ENCODE measurements at regions not wholly inside any gene's neighbourhood (a gene's known extent, or its start where the extent isn't known, plus 50 kb on each side); places are given as distances from the start of the nearest gene placed in this dataset.

DNA sequence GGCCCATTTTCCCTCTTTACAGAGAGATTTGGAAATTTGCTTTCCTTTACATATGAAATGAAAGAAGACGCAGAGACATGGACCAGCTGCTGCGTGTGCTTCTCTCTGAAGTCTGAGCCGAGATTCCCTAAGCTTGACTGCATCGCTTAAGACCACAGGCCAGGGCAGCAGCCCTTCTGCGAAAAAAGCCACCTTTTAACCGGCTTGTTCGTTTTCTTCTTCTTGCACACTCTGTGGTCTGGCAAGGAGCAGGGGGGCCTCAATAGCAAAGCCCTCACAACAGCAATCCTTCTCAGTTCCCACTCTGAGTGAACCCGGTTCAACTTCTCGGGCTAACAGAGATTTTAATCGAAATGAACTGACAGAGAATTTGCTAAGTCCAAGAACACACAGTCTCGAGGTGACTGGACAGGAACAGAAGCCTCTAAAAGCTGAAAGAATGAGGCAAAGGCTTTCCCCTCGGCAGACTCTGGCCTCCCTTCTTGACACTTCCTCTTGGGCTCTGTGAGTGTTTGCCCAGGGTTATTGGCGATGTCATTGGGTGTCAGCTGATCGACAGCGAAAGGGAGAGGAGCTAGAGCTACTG lies 512.9 kb upstream of the KLF4 start:
- peak overlapping the region; percentile 61 for H3K9ac ChIP-seq (ENCODE audit: low read length)
- no peak overlapping the region for H2BK12ac ChIP-seq (ENCODE audit: low read length in 2 of 2)
- no peak overlapping the region for H2BK5ac ChIP-seq (ENCODE audit: low read depth, low read length, poor library complexity, severe bottlenecking)
- H2BK120ac ChIP-seq (ENCODE audit: low read depth, low read length): no peak overlapping the region
- H3K4me1 ChIP-seq (ENCODE audit: control insufficient read depth, insufficient read depth, low read depth, low read length): no peaks in the 10 kb centered on the region
- H3K23ac ChIP-seq (ENCODE audit: low read length in 2 of 2): no peak overlapping the region
- 94% methylated on average over 15 of the region's 15 CpGs for WGBS
- no peak overlapping the region for H3K4me3 ChIP-seq (ENCODE audit: insufficient read depth in 1 of 2, low read depth in 1 of 2, low read length in 2 of 2)
- no peak overlapping the region for H2AK5ac ChIP-seq (ENCODE audit: low read length, severe bottlenecking)
- H2BK15ac ChIP-seq (ENCODE audit: low read depth, poor library complexity, severe bottlenecking): no peak overlapping the region
- no peaks in the 10 kb centered on the region for H3K79me1 ChIP-seq (replicated peaks; ENCODE audit: low read length, poor library complexity, severe bottlenecking)
- no peak overlapping the region for H3K14ac ChIP-seq (ENCODE audit: low read length in 2 of 2)
- no peak overlapping the region for H4K8ac ChIP-seq (ENCODE audit: low read length)
- H3K27ac ChIP-seq (ENCODE audit: low read length, poor library complexity, severe bottlenecking): no peak overlapping the region
- peaks cover 0 to 5% of the 10 kb centered on the region in 2 experiments for H3K27me3 ChIP-seq (ENCODE audit: control insufficient read depth in 1 of 2, insufficient read depth in 1 of 2, low read length in 2 of 2)
- H3K4ac ChIP-seq (ENCODE audit: low read depth in 1 of 2, low read length in 2 of 2): peak overlapping the region in 1 of 2 experiments; percentile 10
- H3K18ac ChIP-seq (ENCODE audit: low read depth in 1 of 2, low read length in 2 of 2): no peak overlapping the region
- no peak for DNase-seq
- H3K36me3 ChIP-seq (ENCODE audit: control insufficient read depth in 1 of 2, insufficient read depth in 2 of 2, low read depth in 1 of 2, low read length in 2 of 2): no peaks in the 10 kb centered on the region
- H4K91ac ChIP-seq (ENCODE audit: low read length): no peak overlapping the region
- H3K4me2 ChIP-seq (ENCODE audit: low read length, poor library complexity, severe bottlenecking): no peak overlapping the region
- H2AFZ ChIP-seq (ENCODE audit: low read depth, low read length): no peak overlapping the region
- H3K9me3 ChIP-seq (ENCODE audit: control insufficient read depth, low read length): no peaks in the 10 kb centered on the region

DNA sequence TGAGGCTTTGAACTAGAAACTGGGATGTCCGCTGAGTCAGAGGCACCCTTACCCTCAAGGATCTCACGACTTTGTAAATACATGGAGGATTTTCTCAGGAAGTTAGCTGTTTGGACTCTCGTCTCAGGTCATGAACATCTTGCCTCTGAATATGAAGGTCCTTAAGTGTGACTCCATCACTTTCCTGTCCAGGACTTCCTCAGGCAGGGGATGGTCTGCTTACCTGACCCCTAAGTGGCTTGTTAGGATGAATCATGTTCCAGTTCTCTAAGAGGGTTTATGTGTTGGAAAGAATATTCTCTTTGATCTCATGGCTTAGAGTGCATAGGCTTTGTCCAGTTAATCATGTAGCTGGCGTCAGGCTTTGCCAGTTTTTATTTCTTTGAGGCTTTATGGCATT lies 511.7 kb upstream of the KLF4 start:
- H3K14ac ChIP-seq (ENCODE audit: low read length in 2 of 2): no peak overlapping the region
- no peak overlapping the region for H2AFZ ChIP-seq (ENCODE audit: low read depth, low read length)
- H2BK5ac ChIP-seq (ENCODE audit: low read depth, low read length, poor library complexity, severe bottlenecking): no peak overlapping the region
- H3K9me3 ChIP-seq (ENCODE audit: control insufficient read depth, low read length): no peaks in the 10 kb centered on the region
- no peak overlapping the region for H2BK15ac ChIP-seq (ENCODE audit: low read depth, poor library complexity, severe bottlenecking)
- H4K91ac ChIP-seq (ENCODE audit: low read length): no peak overlapping the region
- H3K79me1 ChIP-seq (replicated peaks; ENCODE audit: low read length, poor library complexity, severe bottlenecking): no peaks in the 10 kb centered on the region
- H4K8ac ChIP-seq (ENCODE audit: low read length): no peak overlapping the region
- no peak overlapping the region for H3K27ac ChIP-seq (ENCODE audit: low read length, poor library complexity, severe bottlenecking)
- no peak overlapping the region for H2BK12ac ChIP-seq (ENCODE audit: low read length in 2 of 2)
- H2BK120ac ChIP-seq (ENCODE audit: low read depth, low read length): no peak overlapping the region
- DNase-seq: peak; percentile 46
- no peak overlapping the region for H3K4me2 ChIP-seq (ENCODE audit: low read length, poor library complexity, severe bottlenecking)
- H3K4ac ChIP-seq (ENCODE audit: low read depth in 1 of 2, low read length in 2 of 2): no peak overlapping the region
- H3K27me3 ChIP-seq (ENCODE audit: control insufficient read depth in 1 of 2, insufficient read depth in 1 of 2, low read length in 2 of 2): peaks cover 0 to 5% of the 10 kb centered on the region in 2 experiments
- no peak overlapping the region for H3K23ac ChIP-seq (ENCODE audit: low read length in 2 of 2)
- H3K4me3 ChIP-seq (ENCODE audit: insufficient read depth in 1 of 2, low read depth in 1 of 2, low read length in 2 of 2): no peak overlapping the region
- H3K36me3 ChIP-seq (ENCODE audit: control insufficient read depth in 1 of 2, insufficient read depth in 2 of 2, low read depth in 1 of 2, low read length in 2 of 2): no peaks in the 10 kb centered on the region
- no peak overlapping the region for H3K18ac ChIP-seq (ENCODE audit: low read depth in 1 of 2, low read length in 2 of 2)
- no peaks in the 10 kb centered on the region for H3K4me1 ChIP-seq (ENCODE audit: control insufficient read depth, insufficient read depth, low read depth, low read length)
- 42% methylated on average over 4 of the region's 4 CpGs for WGBS
- H3K9ac ChIP-seq (ENCODE audit: low read length): no peak overlapping the region
- H2AK5ac ChIP-seq (ENCODE audit: low read length, severe bottlenecking): no peak overlapping the region

GRCh38 chr9:107999890-108000289 lies 510.3 kb upstream of the KLF4 start:
- Histone ChIP-seq H3K9ac (ENCODE audit: low read length) (no peak overlapping the region), H4K8ac (ENCODE audit: low read length) (no peak overlapping the region), H3K27me3 (ENCODE audit: control insufficient read depth in 1 of 2, insufficient read depth in 1 of 2, low read length in 2 of 2) (peaks cover 0 to 5% of the 10 kb centered on the region in 2 experiments), H3K9me3 (ENCODE audit: control insufficient read depth, low read length) (no peaks in the 10 kb centered on the region), H2BK120ac (ENCODE audit: low read depth, low read length) (no peak overlapping the region), H3K23ac (ENCODE audit: low read length in 2 of 2) (no peak overlapping the region), H3K4ac (ENCODE audit: low read depth in 1 of 2, low read length in 2 of 2) (no peak overlapping the region), H3K4me2 (ENCODE audit: low read length, poor library complexity, severe bottlenecking) (no peak overlapping the region), H3K36me3 (ENCODE audit: control insufficient read depth in 1 of 2, insufficient read depth in 2 of 2, low read depth in 1 of 2, low read length in 2 of 2) (no peaks in the 10 kb centered on the region), H3K27ac (ENCODE audit: low read length, poor library complexity, severe bottlenecking) (no peak overlapping the region), H3K14ac (ENCODE audit: low read length in 2 of 2) (no peak overlapping the region), H2BK15ac (ENCODE audit: low read depth, poor library complexity, severe bottlenecking) (no peak overlapping the region), H3K4me1 (ENCODE audit: control insufficient read depth, insufficient read depth, low read depth, low read length) (no peaks in the 10 kb centered on the region), H3K4me3 (ENCODE audit: insufficient read depth in 1 of 2, low read depth in 1 of 2, low read length in 2 of 2) (no peak overlapping the region), H3K18ac (ENCODE audit: low read depth in 1 of 2, low read length in 2 of 2) (no peak overlapping the region), H2BK5ac (ENCODE audit: low read depth, low read length, poor library complexity, severe bottlenecking) (no peak overlapping the region), H4K91ac (ENCODE audit: low read length) (no peak overlapping the region), H2AK5ac (ENCODE audit: low read length, severe bottlenecking) (no peak overlapping the region), H2BK12ac (ENCODE audit: low read length in 2 of 2) (no peak overlapping the region), H3K79me1 (replicated peaks; ENCODE audit: low read length, poor library complexity, severe bottlenecking) (no peaks in the 10 kb centered on the region), H2AFZ (ENCODE audit: low read depth, low read length) (no peak overlapping the region)
- WGBS: 96% methylated on average over 2 of the region's 2 CpGs
- DNase-seq: no peak

- Histone ChIP-seq H4K91ac (ENCODE audit: low read length) (no peak overlapping the region), H3K4ac (ENCODE audit: low read depth in 1 of 2, low read length in 2 of 2) (no peak overlapping the region), H3K27ac (ENCODE audit: low read length, poor library complexity, severe bottlenecking) (no peak overlapping the region), H3K79me1 (replicated peaks; ENCODE audit: low read length, poor library complexity, severe bottlenecking) (no peaks in the 10 kb centered on the region), H2BK12ac (ENCODE audit: low read length in 2 of 2) (no peak overlapping the region), H3K4me1 (ENCODE audit: control insufficient read depth, insufficient read depth, low read depth, low read length) (no peaks in the 10 kb centered on the region), H4K8ac (ENCODE audit: low read length) (no peak overlapping the region), H3K36me3 (ENCODE audit: control insufficient read depth in 1 of 2, insufficient read depth in 2 of 2, low read depth in 1 of 2, low read length in 2 of 2) (no peaks in the 10 kb centered on the region), H2AFZ (ENCODE audit: low read depth, low read length) (no peak overlapping the region), H3K27me3 (ENCODE audit: control insufficient read depth in 1 of 2, insufficient read depth in 1 of 2, low read length in 2 of 2) (peaks cover 0 to 5% of the 10 kb centered on the region in 2 experiments), H3K9me3 (ENCODE audit: control insufficient read depth, low read length) (no peaks in the 10 kb centered on the region), H3K9ac (ENCODE audit: low read length) (no peak overlapping the region), H3K4me2 (ENCODE audit: low read length, poor library complexity, severe bottlenecking) (no peak overlapping the region), H3K14ac (ENCODE audit: low read length in 2 of 2) (no peak overlapping the region), H3K23ac (ENCODE audit: low read length in 2 of 2) (no peak overlapping the region), H2BK120ac (ENCODE audit: low read depth, low read length) (no peak overlapping the region), H2BK15ac (ENCODE audit: low read depth, poor library complexity, severe bottlenecking) (no peak overlapping the region), H3K18ac (ENCODE audit: low read depth in 1 of 2, low read length in 2 of 2) (no peak overlapping the region), H2BK5ac (ENCODE audit: low read depth, low read length, poor library complexity, severe bottlenecking) (no peak overlapping the region), H2AK5ac (ENCODE audit: low read length, severe bottlenecking) (no peak overlapping the region), H3K4me3 (ENCODE audit: insufficient read depth in 1 of 2, low read depth in 1 of 2, low read length in 2 of 2) (no peak overlapping the region)
- WGBS: 19% methylated on average over 4 of the region's 5 CpGs
- no peak for DNase-seq
Observed at GRCh38 chr9:107999011-107999410, 509.4 kb upstream of the KLF4 start.
